Natural killer cell (primary cell): ENCODE measurements at regions not wholly inside any gene's neighbourhood (a gene's known extent, or its start where the extent isn't known, plus 50 kb on each side); places are given as distances from the start of the nearest gene placed in this dataset.
"Not testable (repeated sequence)": the region's sequence is repeated elsewhere in the genome, so short reads cannot be mapped to it uniquely, and the experiment has no call there.

ENCODE experiments used
- ATAC-seq, 3 donors: fragments of 150-1000 bp in 2 of 3; fragments of 200-7000 bp in 1 of 3; cut with Tn5 transposase; 1 replicate in 1 of 3; 2 replicates in 2 of 3; pipeline ENCODE4 v1.10.0; 2021; ENCODE audit warnings: mild to moderate bottlenecking in 2 of 3, moderate library complexity in 2 of 3
- DNase-seq, 2 donors: peaks; one replicate each; pipeline versions ENCODE4 v3.0.0 to v3.0.0-alpha.2; 2013 to 2021; ENCODE audit warnings: mixed read lengths in 1 of 2
- H3K27ac ChIP-seq: one replicate; pipeline ENCODE4 v1.5.1; 2013; ENCODE audit warnings: mild to moderate bottlenecking, low read length
- H3K27me3 ChIP-seq: one replicate; pipeline ENCODE4 v1.6.1; 2013; ENCODE audit warnings: low read length; ENCODE audit not compliant: control insufficient read depth, insufficient read depth
- H3K36me3 ChIP-seq: one replicate; pipeline ENCODE4 v1.6.1; 2013; ENCODE audit warnings: low read length; ENCODE audit not compliant: control insufficient read depth, insufficient read depth
- H3K4me1 ChIP-seq: one replicate; pipeline ENCODE4 v1.6.1; 2013; ENCODE audit warnings: low read length; ENCODE audit not compliant: control insufficient read depth, insufficient read depth
- H3K4me3 ChIP-seq: one replicate; pipeline ENCODE4 v1.5.1; 2013; ENCODE audit warnings: low read length
- H3K9me3 ChIP-seq: one replicate; pipeline ENCODE4 v1.6.1; 2013; ENCODE audit warnings: low read length; ENCODE audit not compliant: control insufficient read depth, insufficient read depth
- H3K27ac Mint-ChIP-seq, 2 donors: one replicate each; pipeline ENCODE4 v1.8.0; 2022; ENCODE audit warnings: mild to moderate bottlenecking in 2 of 2, mixed read lengths in 2 of 2, moderate library complexity in 1 of 2
- H3K27me3 Mint-ChIP-seq, 2 donors: one replicate each; pipeline ENCODE4 v1.8.0; 2022; ENCODE audit warnings: low read depth in 2 of 2, mixed read lengths in 2 of 2
- H3K36me3 Mint-ChIP-seq: one replicate; pipeline ENCODE4 v1.8.0; 2022; ENCODE audit warnings: mixed read lengths
- H3K4me1 Mint-ChIP-seq, 2 donors: one replicate each; pipeline ENCODE4 v1.8.0; 2022; ENCODE audit warnings: mixed read lengths in 2 of 2
- H3K4me3 Mint-ChIP-seq: one replicate; pipeline ENCODE4 v1.8.0; 2022; ENCODE audit warnings: mild to moderate bottlenecking, moderate library complexity, mixed read lengths
- H3K9me3 Mint-ChIP-seq, 2 donors: one replicate each; pipeline ENCODE4 v1.8.0; 2022; ENCODE audit warnings: mixed read lengths in 2 of 2
- CTCF ChIP-seq: fragments of 200-600 bp; IDR thresholded peaks from one replicate; pipeline ENCODE4 v1.8.0; 2022; ENCODE audit warnings: antibody characterized with exemption
- WGBS: methylation state at CpG from one replicate; pipeline ENCODE4 v1.1.7; 2013; ENCODE audit warnings: missing lambda C conversion rate; ENCODE audit not compliant: insufficient coverage; 5-methylcytosine and 5-hydroxymethylcytosine counted together
- intact Hi-C: fragments of 100-400 bp; cut with micrococcal nuclease; formaldehyde crosslinking; loops from one replicate; pipeline ENCODE4 v1.14.2; 2022

- WGBS = 79% methylated on average over 2 of the region's 2 CpGs
- H3K9me3 ChIP-seq = no peaks in the 10 kb centered on the region
- ATAC-seq (no peak), DNase-seq (no peak)
- H3K4me3 Mint-ChIP-seq = no peak overlapping the region
- H3K27ac Mint-ChIP-seq = no peak overlapping the region
- intact Hi-C loops = no loop called here
- no peaks in the 10 kb centered on the region for H3K36me3 ChIP-seq
- H3K9me3 Mint-ChIP-seq = no peaks in the 10 kb centered on the region
- TF ChIP-seq CTCF = no peak
- H3K36me3 Mint-ChIP-seq = no peaks in the 10 kb centered on the region
- no peaks in the 10 kb centered on the region for H3K27me3 ChIP-seq
- H3K4me1 ChIP-seq = no peaks in the 10 kb centered on the region
- H3K4me1 Mint-ChIP-seq = no peaks in the 10 kb centered on the region
- H3K27me3 Mint-ChIP-seq = peaks cover 5 to 15% of the 10 kb centered on the region in 2 donors
- H3K4me3 ChIP-seq = no peak overlapping the region
- H3K27ac ChIP-seq = no peak overlapping the region
These were observed 59.2 kb upstream of the HBS1L start for GRCh38 chr6:135113860-135114259.

GRCh38 chr6:135112951-135113350 is 58.3 kb upstream of the HBS1L start:
- H3K4me1 Mint-ChIP-seq, H3K4me3 Mint-ChIP-seq, H3K36me3 ChIP-seq, H3K27ac Mint-ChIP-seq, H3K9me3 Mint-ChIP-seq, DNase-seq, intact Hi-C loops, H3K36me3 Mint-ChIP-seq, H3K4me3 ChIP-seq, H3K27ac ChIP-seq, H3K27me3 ChIP-seq, H3K9me3 ChIP-seq, H3K4me1 ChIP-seq, ATAC-seq: not testable (repeated sequence)
- H3K27me3 Mint-ChIP-seq = peaks cover 3 to 15% of the 10 kb centered on the region in 2 donors
- WGBS = 86% methylated on average over 1 of the region's 1 CpG

- DNase-seq, H3K9me3 Mint-ChIP-seq, ATAC-seq, H3K4me3 Mint-ChIP-seq, H3K27ac ChIP-seq, H3K4me1 Mint-ChIP-seq, H3K9me3 ChIP-seq, H3K36me3 ChIP-seq, H3K27ac Mint-ChIP-seq, intact Hi-C loops, H3K36me3 Mint-ChIP-seq, H3K27me3 ChIP-seq, H3K4me3 ChIP-seq, H3K4me1 ChIP-seq: not testable (repeated sequence)
- 93% methylated on average over 6 of the region's 7 CpGs for WGBS
- H3K27me3 Mint-ChIP-seq = peaks cover 3 to 20% of the 10 kb centered on the region in 2 donors
These were observed 55.7 kb upstream of the HBS1L start for GRCh38 chr6:135110261-135110781.

- intact Hi-C loops = no loop called here
- TF ChIP-seq CTCF = no peak
- H3K36me3 Mint-ChIP-seq = no peaks in the 10 kb centered on the region
- no peaks in the 10 kb centered on the region for H3K27me3 ChIP-seq
- DNase-seq (no peak), ATAC-seq (no peak)
- H3K9me3 ChIP-seq = no peaks in the 10 kb centered on the region
- no peaks in the 10 kb centered on the region for H3K9me3 Mint-ChIP-seq
- H3K36me3 ChIP-seq = no peaks in the 10 kb centered on the region
- no peak overlapping the region for H3K27ac ChIP-seq
- peaks cover 3 to 16% of the 10 kb centered on the region in 2 donors for H3K27me3 Mint-ChIP-seq
- H3K4me1 ChIP-seq = no peaks in the 10 kb centered on the region
- no peak overlapping the region for H3K4me3 Mint-ChIP-seq
- H3K4me3 ChIP-seq = no peak overlapping the region
- WGBS = 100% methylated on average over 1 of the region's 3 CpGs
- no peaks in the 10 kb centered on the region for H3K4me1 Mint-ChIP-seq
- no peak overlapping the region for H3K27ac Mint-ChIP-seq
These were observed 55.1 kb upstream of the HBS1L start for GRCh38 chr6:135109761-135110160.
